ENCODE measurements at regions not wholly inside any gene's neighbourhood (a gene's known extent, or its start where the extent isn't known, plus 50 kb on each side); places are given as distances from the start of the nearest gene placed in this dataset.

- TF ChIP-seq ZFP30 (CRISPR knock-in tag; IDR thresholded peaks at IDR 0.05) (no peak), TSHZ2 (CRISPR knock-in tag; IDR thresholded peaks at IDR 0.05) (no peak), CREB5 (CRISPR knock-in tag; IDR thresholded peaks at IDR 0.05; ENCODE audit: low read depth) (no peak)
Observed at GRCh38 chr21:35268261-35268660, 219.2 kb upstream of the RUNX1 start.

Measured in SK-N-SH treated with all-trans-retinoic acid at 6 μM for 48 hours (cell line).